MM.1S (cell line): ENCODE measurements at regions not wholly inside any gene's neighbourhood (a gene's known extent, or its start where the extent isn't known, plus 50 kb on each side); places are given as distances from the start of the nearest gene placed in this dataset.

ENCODE experiments used
- EZH2phosphoT487 ChIP-seq: fragments of 300-600 bp; sonication (generic); IDR thresholded peaks from 2 replicates; pipeline ENCODE4 v1.6.1; 2018; ENCODE audit warnings: antibody characterized with exemption, low read length
- TF ChIP-seq, protein P1 (sequence below): fragments of 300-600 bp; sonication (generic); IDR thresholded peaks from 2 replicates; pipeline ENCODE4 v1.5.1; 2016; ENCODE audit warnings: antibody characterized with exemption, low read length, mixed read lengths

DNA sequence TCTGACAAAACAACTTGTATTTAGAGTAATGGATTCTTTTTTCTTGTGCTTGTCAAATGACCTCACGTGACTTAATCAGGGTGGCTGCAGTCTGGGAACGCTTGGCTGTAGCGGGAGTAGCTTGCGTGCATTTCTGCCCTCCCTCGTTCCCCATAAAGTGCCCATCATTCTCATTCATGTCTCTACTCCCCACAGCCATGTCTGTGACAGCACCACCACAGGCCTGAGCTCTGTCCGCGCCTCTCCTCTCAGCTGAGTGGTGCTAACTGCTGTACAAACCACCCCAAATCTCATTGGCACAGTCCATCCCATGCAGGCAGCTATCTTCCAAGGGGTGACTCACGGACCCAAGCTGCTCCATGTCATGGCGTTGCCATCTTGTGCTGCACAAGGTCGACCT lies 161.7 kb downstream of the TSN start:
- TF ChIP-seq, protein P1, sequence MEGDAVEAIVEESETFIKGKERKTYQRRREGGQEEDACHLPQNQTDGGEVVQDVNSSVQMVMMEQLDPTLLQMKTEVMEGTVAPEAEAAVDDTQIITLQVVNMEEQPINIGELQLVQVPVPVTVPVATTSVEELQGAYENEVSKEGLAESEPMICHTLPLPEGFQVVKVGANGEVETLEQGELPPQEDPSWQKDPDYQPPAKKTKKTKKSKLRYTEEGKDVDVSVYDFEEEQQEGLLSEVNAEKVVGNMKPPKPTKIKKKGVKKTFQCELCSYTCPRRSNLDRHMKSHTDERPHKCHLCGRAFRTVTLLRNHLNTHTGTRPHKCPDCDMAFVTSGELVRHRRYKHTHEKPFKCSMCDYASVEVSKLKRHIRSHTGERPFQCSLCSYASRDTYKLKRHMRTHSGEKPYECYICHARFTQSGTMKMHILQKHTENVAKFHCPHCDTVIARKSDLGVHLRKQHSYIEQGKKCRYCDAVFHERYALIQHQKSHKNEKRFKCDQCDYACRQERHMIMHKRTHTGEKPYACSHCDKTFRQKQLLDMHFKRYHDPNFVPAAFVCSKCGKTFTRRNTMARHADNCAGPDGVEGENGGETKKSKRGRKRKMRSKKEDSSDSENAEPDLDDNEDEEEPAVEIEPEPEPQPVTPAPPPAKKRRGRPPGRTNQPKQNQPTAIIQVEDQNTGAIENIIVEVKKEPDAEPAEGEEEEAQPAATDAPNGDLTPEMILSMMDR, result no peak
- no peak for TF ChIP-seq EZH2phosphoT487
